MM.1S (cell line): ENCODE measurements at regions not wholly inside any gene's neighbourhood (a gene's known extent, or its start where the extent isn't known, plus 50 kb on each side); places are given as distances from the start of the nearest gene placed in this dataset.

Experiments
- DNase-seq: peaks from one replicate; pipeline ENCODE4 v3.0.0-alpha.2; 2015
- H2AFZ ChIP-seq: fragments of 300-600 bp; sonication (generic); 2 replicates; pipeline ENCODE4 v1.6.0; 2016; ENCODE audit warnings: antibody characterized with exemption, low read length
- H3F3A ChIP-seq: fragments of 300-600 bp; sonication (generic); 2 replicates; pipeline ENCODE4 v1.6.1; 2016; ENCODE audit warnings: mild to moderate bottlenecking, antibody characterized with exemption, low read length, moderate library complexity, mixed read lengths; ENCODE audit not compliant: insufficient read depth
- H3K27ac ChIP-seq: fragments of 300-600 bp; sonication (generic); 2 replicates; pipeline ENCODE4 v1.5.1; 2016; ENCODE audit warnings: mild to moderate bottlenecking, low read length
- H3K27me3 ChIP-seq: fragments of 300-600 bp; sonication (generic); replicated peaks from 2 replicates; pipeline ENCODE4 v1.6.0; 2016; ENCODE audit warnings: low read length; ENCODE audit not compliant: insufficient read depth
- H3K36me3 ChIP-seq: fragments of 300-600 bp; sonication (generic); replicated peaks from 2 replicates; pipeline ENCODE4 v1.6.1; 2016; ENCODE audit warnings: mild to moderate bottlenecking, low read length, mixed read lengths; ENCODE audit not compliant: insufficient read depth
- H3K4me1 ChIP-seq: fragments of 300-600 bp; sonication (generic); 2 replicates; pipeline ENCODE4 v1.6.1; 2016; ENCODE audit warnings: low read length, mixed read lengths
- H3K4me2 ChIP-seq: fragments of 300-600 bp; sonication (generic); 2 replicates; pipeline ENCODE4 v1.6.0; 2016; ENCODE audit warnings: low read depth, low read length
- H3K4me3 ChIP-seq: fragments of 300-600 bp; sonication (generic); 2 replicates; pipeline ENCODE4 v1.5.1; 2016; ENCODE audit warnings: low read length, mixed read lengths
- H3K79me2 ChIP-seq: fragments of 300-600 bp; sonication (generic); 2 replicates; pipeline ENCODE4 v1.6.1; 2016; ENCODE audit warnings: mixed run types, low read length, mixed read lengths
- H3K9ac ChIP-seq: fragments of 300-600 bp; sonication (generic); 2 replicates; pipeline ENCODE4 v1.6.1; 2016; ENCODE audit warnings: low read length, mixed read lengths
- H3K9me2 ChIP-seq: fragments of 300-600 bp; sonication (generic); replicated peaks from 2 replicates; pipeline ENCODE4 v1.6.1; 2016; ENCODE audit warnings: mild to moderate bottlenecking, low read length, mixed read lengths; ENCODE audit not compliant: insufficient read depth
- H3K9me3 ChIP-seq: fragments of 300-600 bp; sonication (generic); replicated peaks from 2 replicates; pipeline ENCODE4 v1.6.1; 2016; ENCODE audit warnings: mild to moderate bottlenecking, low read length, mixed read lengths; ENCODE audit not compliant: insufficient read depth
- H4K20me1 ChIP-seq: fragments of 300-600 bp; sonication (generic); 2 replicates; pipeline ENCODE4 v1.6.1; 2016; ENCODE audit warnings: mild to moderate bottlenecking, low read length, moderate library complexity, mixed read lengths; ENCODE audit not compliant: insufficient read depth
- EZH2 ChIP-seq: fragments of 300-600 bp; sonication (generic); optimal IDR thresholded peaks from 2 replicates; pipeline ENCODE3; 2017; ENCODE audit warnings: low read depth, mild to moderate bottlenecking, antibody characterized with exemption, low read length, mixed read lengths
- EZH2phosphoT487 ChIP-seq: fragments of 300-600 bp; sonication (generic); IDR thresholded peaks from 2 replicates; pipeline ENCODE4 v1.6.1; 2018; ENCODE audit warnings: antibody characterized with exemption, low read length
- TF ChIP-seq, protein P1 (sequence below): fragments of 300-600 bp; sonication (generic); IDR thresholded peaks from 2 replicates; pipeline ENCODE4 v1.5.1; 2016; ENCODE audit warnings: antibody characterized with exemption, low read length, mixed read lengths

- H3K4me3 ChIP-seq = no peak overlapping the region
- no peaks in the 10 kb centered on the region for H3K9me2 ChIP-seq
- H3K4me1 ChIP-seq = no peaks in the 10 kb centered on the region
- no peaks in the 10 kb centered on the region for H3F3A ChIP-seq
- H3K36me3 ChIP-seq = no peaks in the 10 kb centered on the region
- no peaks in the 10 kb centered on the region for H3K9me3 ChIP-seq
- no peak overlapping the region for H2AFZ ChIP-seq
- H3K27me3 ChIP-seq = no peaks in the 10 kb centered on the region
- DNase-seq = no peak
- H3K9ac ChIP-seq = no peak overlapping the region
- no peak overlapping the region for H3K27ac ChIP-seq
- H3K4me2 ChIP-seq = no peak overlapping the region
- no peaks in the 10 kb centered on the region for H3K79me2 ChIP-seq
- H4K20me1 ChIP-seq = no peaks in the 10 kb centered on the region
- TF ChIP-seq, protein P1, sequence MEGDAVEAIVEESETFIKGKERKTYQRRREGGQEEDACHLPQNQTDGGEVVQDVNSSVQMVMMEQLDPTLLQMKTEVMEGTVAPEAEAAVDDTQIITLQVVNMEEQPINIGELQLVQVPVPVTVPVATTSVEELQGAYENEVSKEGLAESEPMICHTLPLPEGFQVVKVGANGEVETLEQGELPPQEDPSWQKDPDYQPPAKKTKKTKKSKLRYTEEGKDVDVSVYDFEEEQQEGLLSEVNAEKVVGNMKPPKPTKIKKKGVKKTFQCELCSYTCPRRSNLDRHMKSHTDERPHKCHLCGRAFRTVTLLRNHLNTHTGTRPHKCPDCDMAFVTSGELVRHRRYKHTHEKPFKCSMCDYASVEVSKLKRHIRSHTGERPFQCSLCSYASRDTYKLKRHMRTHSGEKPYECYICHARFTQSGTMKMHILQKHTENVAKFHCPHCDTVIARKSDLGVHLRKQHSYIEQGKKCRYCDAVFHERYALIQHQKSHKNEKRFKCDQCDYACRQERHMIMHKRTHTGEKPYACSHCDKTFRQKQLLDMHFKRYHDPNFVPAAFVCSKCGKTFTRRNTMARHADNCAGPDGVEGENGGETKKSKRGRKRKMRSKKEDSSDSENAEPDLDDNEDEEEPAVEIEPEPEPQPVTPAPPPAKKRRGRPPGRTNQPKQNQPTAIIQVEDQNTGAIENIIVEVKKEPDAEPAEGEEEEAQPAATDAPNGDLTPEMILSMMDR = no peak
- no peak for TF ChIP-seq EZH2
- no peak for TF ChIP-seq EZH2phosphoT487
Observed at GRCh38 chr10:42917821-42918220, 135.2 kb downstream of the BMS1 start.

- Histone ChIP-seq H3K27me3 (no peaks in the 10 kb centered on the region), H3K27ac (no peak overlapping the region), H3K9me2 (no peaks in the 10 kb centered on the region), H3K9me3 (no peaks in the 10 kb centered on the region), H3K79me2 (no peaks in the 10 kb centered on the region), H3K9ac (no peak overlapping the region), H3K4me3 (no peak overlapping the region), H3F3A (no peaks in the 10 kb centered on the region), H3K4me1 (no peaks in the 10 kb centered on the region), H3K4me2 (no peak overlapping the region), H2AFZ (no peak overlapping the region), H4K20me1 (no peaks in the 10 kb centered on the region), H3K36me3 (no peaks in the 10 kb centered on the region)
- DNase-seq = no peak
- no peak for TF ChIP-seq EZH2
- TF ChIP-seq, protein P1 = no peak
- TF ChIP-seq EZH2phosphoT487 = no peak
Observed at GRCh38 chr10:42921951-42922350, 139.4 kb downstream of the BMS1 start.

DNA sequence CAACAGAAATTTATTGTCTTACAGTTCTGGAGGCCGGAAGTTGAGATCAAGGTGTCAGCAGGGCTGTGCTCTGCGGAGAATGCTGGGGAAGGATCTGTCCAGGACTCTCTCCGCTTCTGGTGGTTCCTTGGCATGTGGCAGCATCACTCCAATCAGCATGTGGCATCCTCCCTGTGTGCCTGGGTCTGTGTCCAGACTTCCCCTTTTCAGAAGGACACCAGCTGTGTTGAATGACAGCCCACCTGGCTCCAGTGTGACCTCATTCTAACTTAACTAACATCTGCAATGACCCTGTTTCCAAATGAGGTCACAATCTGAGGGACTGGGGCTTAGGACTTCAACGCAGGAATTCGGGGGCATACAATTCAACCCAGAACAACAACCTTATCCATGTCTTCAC, 141.9 kb downstream of the BMS1 start:
- Histone ChIP-seq H3K9ac (no peak overlapping the region), H3K4me1 (no peaks in the 10 kb centered on the region), H3K27ac (no peak overlapping the region), H2AFZ (no peak overlapping the region), H3K4me3 (no peak overlapping the region), H3K4me2 (no peak overlapping the region), H3K27me3 (no peaks in the 10 kb centered on the region), H3F3A (no peaks in the 10 kb centered on the region), H3K79me2 (no peaks in the 10 kb centered on the region), H3K9me2 (no peaks in the 10 kb centered on the region), H3K36me3 (no peaks in the 10 kb centered on the region), H3K9me3 (no peaks in the 10 kb centered on the region), H4K20me1 (no peaks in the 10 kb centered on the region)
- DNase-seq = no peak
- TF ChIP-seq EZH2phosphoT487 (no peak), EZH2 (no peak)
- TF ChIP-seq, protein P1 = no peak
